ENCODE measurements at regions not wholly inside any gene's neighbourhood (a gene's known extent, or its start where the extent isn't known, plus 50 kb on each side); places are given as distances from the start of the nearest gene placed in this dataset. TPM values are rescaled to one million over a fixed set of nuclear protein-coding genes. Genes with fewer than 3 reads are reported as not detected.

GRCh38 chr3:145983101-145983500 lies 177.9 kb downstream of the PLOD2 start:
- no peaks in the 10 kb centered on the region for H4K20me1 ChIP-seq (ENCODE audit: insufficient read depth, low read length)
- H3K9me3 ChIP-seq (ENCODE audit: low read depth, low read length), result no peaks in the 10 kb centered on the region
- H3K36me3 ChIP-seq (ENCODE audit: insufficient read depth, low read length), result no peaks in the 10 kb centered on the region
- H3K4me2 ChIP-seq (ENCODE audit: insufficient read depth, low read length), result no peak overlapping the region
- no peaks in the 10 kb centered on the region for H3K79me2 ChIP-seq (ENCODE audit: insufficient read depth, low read length)
- no peaks in the 10 kb centered on the region for H3K27me3 ChIP-seq (ENCODE audit: insufficient read depth, low read length)
- no peaks in the 10 kb centered on the region for H3K4me1 ChIP-seq (ENCODE audit: insufficient read depth, low read length)
- H3K4me3 ChIP-seq (ENCODE audit: insufficient read depth, low read length), result no peak overlapping the region
- no peak for DNase-seq (ENCODE audit: insufficient read length, low spot score, missing footprints)
- no peak for TF ChIP-seq CTCF (IDR thresholded peaks at IDR 0.05; ENCODE audit: extremely low read depth, low read depth, low read length)
- no peak overlapping the region for H2AFZ ChIP-seq (ENCODE audit: low read length)
- no peak overlapping the region for H3K27ac ChIP-seq (ENCODE audit: low read depth, low read length)

Small RNA genes lying in the stretch of these regions (small RNA-seq; reads per million reads assigned to genes)
- not detected for gene RNA5SP144

All from osteoblast (primary cell).